Muscle layer of colon (tissue), 2 donors: ENCODE measurements at regions not wholly inside any gene's neighbourhood (a gene's known extent, or its start where the extent isn't known, plus 50 kb on each side); places are given as distances from the start of the nearest gene placed in this dataset.

Experiments
- H3K27ac ChIP-seq: one replicate; pipeline ENCODE4 v1.7.0; 2013; ENCODE audit warnings: low read depth, mild to moderate bottlenecking, low read length, moderate library complexity
- H3K27me3 ChIP-seq, 2 donors: one replicate each; pipeline ENCODE4 v1.7.0; 2013; ENCODE audit warnings: low read length in 2 of 2, mild to moderate bottlenecking in 2 of 2; ENCODE audit not compliant: insufficient read depth in 2 of 2, control insufficient read depth in 1 of 2
- H3K36me3 ChIP-seq: one replicate; pipeline ENCODE4 v1.7.0; 2013; ENCODE audit warnings: mild to moderate bottlenecking, low read length; ENCODE audit not compliant: insufficient read depth
- H3K4me1 ChIP-seq: one replicate; pipeline ENCODE4 v1.7.0; 2013; ENCODE audit warnings: mild to moderate bottlenecking, low read length; ENCODE audit not compliant: insufficient read depth
- H3K4me3 ChIP-seq, 2 donors: one replicate each; pipeline ENCODE4 v1.7.0; 2013; ENCODE audit warnings: low read length in 2 of 2, low read depth in 1 of 2, mild to moderate bottlenecking in 1 of 2, moderate library complexity in 1 of 2
- H3K9ac ChIP-seq: one replicate; pipeline ENCODE4 v1.7.0; 2013; ENCODE audit warnings: low read length
- H3K9me3 ChIP-seq: one replicate; pipeline ENCODE4 v1.7.0; 2013; ENCODE audit warnings: mild to moderate bottlenecking, low read length
- donor health status: abdominal sarcoma.
- donor health status: Adenocarcinoma of cecum.

- no peak overlapping the region for H3K27ac ChIP-seq
- no peak overlapping the region for H3K9ac ChIP-seq
- H3K9me3 ChIP-seq, result no peaks in the 10 kb centered on the region
- peaks cover 10% of the 10 kb centered on the region for H3K4me1 ChIP-seq
- no peak overlapping the region for H3K4me3 ChIP-seq
- H3K27me3 ChIP-seq, result no peaks in the 10 kb centered on the region
- H3K36me3 ChIP-seq, result no peaks in the 10 kb centered on the region
Observed at GRCh38 chr20:23161244-23161891, 75.2 kb upstream of the CD93 start.

GRCh38 chr20:23160536-23161243 lies 74.6 kb upstream of the CD93 start:
- Histone ChIP-seq H3K4me3 (no peak overlapping the region), H3K27ac (peak overlapping the region; percentile 2), H3K4me1 (peaks cover 10% of the 10 kb centered on the region), H3K36me3 (no peaks in the 10 kb centered on the region), H3K27me3 (no peaks in the 10 kb centered on the region), H3K9ac (no peak overlapping the region), H3K9me3 (no peaks in the 10 kb centered on the region)

- peaks cover 10% of the 10 kb centered on the region for H3K4me1 ChIP-seq
Observed at GRCh38 chr20:23159947-23160318, 73.8 kb upstream of the CD93 start.

GRCh38 chr20:23159256-23159946 lies 73.3 kb upstream of the CD93 start:
- Histone ChIP-seq H3K9ac (no peak overlapping the region), H3K4me1 (peaks cover 10% of the 10 kb centered on the region), H3K27ac (no peak overlapping the region), H3K4me3 (no peak overlapping the region), H3K27me3 (no peaks in the 10 kb centered on the region), H3K9me3 (no peaks in the 10 kb centered on the region), H3K36me3 (no peaks in the 10 kb centered on the region)

More at GRCh38 chr20:23159947-23160318, 73.8 kb upstream of the CD93 start:
- Histone ChIP-seq H3K9me3 (no peaks in the 10 kb centered on the region), H3K4me3 (no peak overlapping the region), H3K36me3 (no peaks in the 10 kb centered on the region), H3K27me3 (no peaks in the 10 kb centered on the region), H3K9ac (no peak overlapping the region), H3K27ac (peak overlapping the region; percentile 2)

GRCh38 chr20:23157734-23158133 lies 71.6 kb upstream of the CD93 start:
- Histone ChIP-seq H3K27me3 (no peaks in the 10 kb centered on the region), H3K9ac (no peak overlapping the region), H3K27ac (no peak overlapping the region), H3K36me3 (no peaks in the 10 kb centered on the region), H3K9me3 (no peaks in the 10 kb centered on the region), H3K4me1 (peaks cover 10% of the 10 kb centered on the region), H3K4me3 (no peak overlapping the region)

GRCh38 chr20:23156842-23157423 lies 70.8 kb upstream of the CD93 start:
- H3K36me3 ChIP-seq, result no peaks in the 10 kb centered on the region
- no peak overlapping the region for H3K4me3 ChIP-seq
- no peak overlapping the region for H3K27ac ChIP-seq
- H3K4me1 ChIP-seq, result peaks cover 16% of the 10 kb centered on the region
- no peak overlapping the region for H3K9ac ChIP-seq
- H3K27me3 ChIP-seq, result no peaks in the 10 kb centered on the region
- no peaks in the 10 kb centered on the region for H3K9me3 ChIP-seq

- no peak overlapping the region for H3K9ac ChIP-seq
- no peaks in the 10 kb centered on the region for H3K9me3 ChIP-seq
- no peak overlapping the region for H3K27ac ChIP-seq
- H3K4me1 ChIP-seq, result peaks cover 20% of the 10 kb centered on the region
- H3K36me3 ChIP-seq, result no peaks in the 10 kb centered on the region
- H3K4me3 ChIP-seq, result no peak overlapping the region
- no peaks in the 10 kb centered on the region for H3K27me3 ChIP-seq
Observed at GRCh38 chr20:23156170-23156841, 70.2 kb upstream of the CD93 start.

- H3K9ac ChIP-seq, result no peak overlapping the region
- no peak overlapping the region for H3K4me3 ChIP-seq
- no peaks in the 10 kb centered on the region for H3K9me3 ChIP-seq
- no peaks in the 10 kb centered on the region for H3K36me3 ChIP-seq
- no peak overlapping the region for H3K27ac ChIP-seq
- H3K27me3 ChIP-seq, result no peaks in the 10 kb centered on the region
- H3K4me1 ChIP-seq, result peaks cover 15% of the 10 kb centered on the region
Observed at GRCh38 chr20:23155141-23155590, 69.0 kb upstream of the CD93 start.

- Histone ChIP-seq H3K4me3 (no peak overlapping the region), H3K9ac (no peak overlapping the region), H3K9me3 (no peaks in the 10 kb centered on the region), H3K36me3 (no peaks in the 10 kb centered on the region), H3K27ac (peak overlapping the region; percentile 1), H3K27me3 (no peaks in the 10 kb centered on the region), H3K4me1 (peaks cover 10% of the 10 kb centered on the region)
Observed at GRCh38 chr20:23153696-23154341, 67.7 kb upstream of the CD93 start.

- Histone ChIP-seq H3K9ac (no peak overlapping the region), H3K36me3 (no peaks in the 10 kb centered on the region), H3K27ac (no peak overlapping the region), H3K9me3 (no peaks in the 10 kb centered on the region), H3K27me3 (no peaks in the 10 kb centered on the region), H3K4me3 (no peak overlapping the region), H3K4me1 (peaks cover 10% of the 10 kb centered on the region)
Observed at GRCh38 chr20:23152902-23153301, 66.8 kb upstream of the CD93 start.
